ENCODE measurements at regions not wholly inside any gene's neighbourhood (a gene's known extent, or its start where the extent isn't known, plus 50 kb on each side); places are given as distances from the start of the nearest gene placed in this dataset.

GRCh38 chr2:147487286-147487977 is 357.4 kb upstream of the ACVR2A start:
- no peaks in the 10 kb centered on the region for H3K27me3 Mint-ChIP-seq (ENCODE audit: low read depth)
- no peak overlapping the region for H3T11ph ChIP-seq (ENCODE audit: low read length)
- no peak overlapping the region for H2BK15ac ChIP-seq (ENCODE audit: low read depth, low read length)
- no peak for TF ChIP-seq CTCF (conservative IDR thresholded peaks at IDR 0.05)
- no peak overlapping the region for H2BK120ac ChIP-seq (ENCODE audit: low read depth, low read length, poor library complexity, severe bottlenecking)
- no peaks in the 10 kb centered on the region for H3K23me2 ChIP-seq (ENCODE audit: insufficient read length, low read depth, low read length, poor library complexity, severe bottlenecking)
- no peaks in the 10 kb centered on the region for H3K9me3 Mint-ChIP-seq
- H3K9me3 ChIP-seq (ENCODE audit: control insufficient read depth, low read depth, low read length): no peaks in the 10 kb centered on the region
- H2BK5ac ChIP-seq (ENCODE audit: insufficient read length, low read length): no peak overlapping the region
- H2AK5ac ChIP-seq (ENCODE audit: insufficient read length, low read length): no peak overlapping the region
- no peak overlapping the region for H4K5ac ChIP-seq (ENCODE audit: insufficient read length, low read depth, low read length)
- H3K4ac ChIP-seq (ENCODE audit: low read depth, low read length): no peak overlapping the region
- peak overlapping the region in 1 of 3 experiments; percentile 12; a peak in 3 of 7 replicates for H3K27ac Mint-ChIP-seq
- H2AFZ ChIP-seq (ENCODE audit: low read length): no peak overlapping the region
- no CpG with 5 or more reads among the region's 3 CpGs for WGBS (ENCODE audit: extremely low coverage, insufficient read length, low lambda C conversion rate)
- no peaks in the 10 kb centered on the region for H3K79me1 ChIP-seq (ENCODE audit: insufficient read depth, low read depth, low read length, poor library complexity, severe bottlenecking)
- peaks cover 40 to 44% of the 10 kb centered on the region in 2 experiments for H3K4me1 Mint-ChIP-seq
- no peak overlapping the region for H4K91ac ChIP-seq (ENCODE audit: insufficient read length, low read depth, low read length)
- no peak overlapping the region for H2BK20ac ChIP-seq (ENCODE audit: low read depth, low read length, poor library complexity, severe bottlenecking)
- no peak overlapping the region for H3K23ac ChIP-seq (ENCODE audit: insufficient read length, low read depth, low read length)
- no peak overlapping the region for H2BK12ac ChIP-seq (ENCODE audit: insufficient read length, low read depth, low read length)
- H3K27me3 ChIP-seq (ENCODE audit: insufficient read depth, low read length): no peaks in the 10 kb centered on the region
- H3K4me3 Mint-ChIP-seq: no peak overlapping the region
- no peak overlapping the region for H3K18ac ChIP-seq (ENCODE audit: insufficient read length, low read depth, low read length)
- no peak overlapping the region for H3K14ac ChIP-seq (ENCODE audit: insufficient read depth, low read length)
- no peak overlapping the region for H3K27ac ChIP-seq (ENCODE audit: insufficient read length, low read depth, low read length)
- no peak for DNase-seq
- H3K56ac ChIP-seq (ENCODE audit: insufficient read length, low read depth, low read length): no peak overlapping the region
- H3K9ac ChIP-seq (ENCODE audit: extremely low read depth, insufficient read length, low read length): no peak overlapping the region
- H3K79me2 ChIP-seq (ENCODE audit: insufficient read depth, low read length): no peaks in the 10 kb centered on the region
- H3K4me2 ChIP-seq (ENCODE audit: insufficient read depth, insufficient read length, low read length): no peak overlapping the region
- H3K4me1 ChIP-seq (ENCODE audit: insufficient read depth, low read length): peaks cover 11% of the 10 kb centered on the region; the same call in 1 of the 2 replicates
- no peak overlapping the region for H4K8ac ChIP-seq (replicated peaks; ENCODE audit: insufficient read length, low read depth, low read length)
- H4K20me1 ChIP-seq (ENCODE audit: control insufficient read depth, insufficient read depth, insufficient read length): no peaks in the 10 kb centered on the region
- H3K36me3 Mint-ChIP-seq (ENCODE audit: insufficient read depth in 1 of 3, low read depth in 3 of 3): no peaks in the 10 kb centered on the region
